ENCODE measurements at regions not wholly inside any gene's neighbourhood (a gene's known extent, or its start where the extent isn't known, plus 50 kb on each side); places are given as distances from the start of the nearest gene placed in this dataset.
"Not testable (repeated sequence)": the region's sequence is repeated elsewhere in the genome, so short reads cannot be mapped to it uniquely, and the experiment has no call there.

DNA sequence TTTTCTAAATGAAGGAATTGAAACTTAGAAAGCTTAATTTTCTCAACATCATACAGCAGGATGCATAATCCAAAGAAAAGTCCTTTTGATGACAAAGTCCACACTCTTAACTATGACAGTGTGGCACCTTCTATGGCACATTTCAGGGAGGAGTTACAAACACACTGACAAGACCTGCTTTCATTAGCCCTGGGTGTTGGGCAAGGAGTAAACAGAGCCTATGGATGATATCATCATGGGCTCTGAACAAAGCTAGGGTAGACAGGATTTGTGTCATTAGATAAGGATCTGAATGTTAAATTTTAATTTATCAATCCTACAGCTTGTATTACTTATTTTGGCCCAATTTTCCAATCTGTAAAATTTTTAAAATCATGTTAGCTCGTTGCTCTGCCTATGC lies 62.6 kb upstream of the DENND1B start:
- Histone ChIP-seq H3K79me2 (ENCODE audit: low read depth) (no peaks in the 10 kb centered on the region), H4K20me1 (ENCODE audit: low read depth) (no peaks in the 10 kb centered on the region), H3K27me3 (no peaks in the 10 kb centered on the region), H3K9me3 (ENCODE audit: low read depth) (no peaks in the 10 kb centered on the region), H3K4me2 (no peak overlapping the region), H3K4me3 (no peak overlapping the region), H3K4me1 (no peaks in the 10 kb centered on the region), H3F3A (ENCODE audit: low read depth) (no peaks in the 10 kb centered on the region), H3K9ac (no peak overlapping the region), H3K27ac (no peak overlapping the region), H2AFZ (replicated peaks) (no peak overlapping the region), H3K36me3 (no peaks in the 10 kb centered on the region)
- Mint-ChIP-seq H3K27ac (no peak overlapping the region), H3K4me1 (no peaks in the 10 kb centered on the region), H3K36me3 (no peaks in the 10 kb centered on the region), H3K27me3 (ENCODE audit: insufficient read depth, low read depth) (peaks cover 2% of the 10 kb centered on the region), H3K4me3 (no peak overlapping the region), H3K9me3 (peaks cover 2% of the 10 kb centered on the region)
- no peak for TF ChIP-seq EZH2phosphoT487 (IDR thresholded peaks at IDR 0.05)
- TF ChIP-seq, protein P1, sequence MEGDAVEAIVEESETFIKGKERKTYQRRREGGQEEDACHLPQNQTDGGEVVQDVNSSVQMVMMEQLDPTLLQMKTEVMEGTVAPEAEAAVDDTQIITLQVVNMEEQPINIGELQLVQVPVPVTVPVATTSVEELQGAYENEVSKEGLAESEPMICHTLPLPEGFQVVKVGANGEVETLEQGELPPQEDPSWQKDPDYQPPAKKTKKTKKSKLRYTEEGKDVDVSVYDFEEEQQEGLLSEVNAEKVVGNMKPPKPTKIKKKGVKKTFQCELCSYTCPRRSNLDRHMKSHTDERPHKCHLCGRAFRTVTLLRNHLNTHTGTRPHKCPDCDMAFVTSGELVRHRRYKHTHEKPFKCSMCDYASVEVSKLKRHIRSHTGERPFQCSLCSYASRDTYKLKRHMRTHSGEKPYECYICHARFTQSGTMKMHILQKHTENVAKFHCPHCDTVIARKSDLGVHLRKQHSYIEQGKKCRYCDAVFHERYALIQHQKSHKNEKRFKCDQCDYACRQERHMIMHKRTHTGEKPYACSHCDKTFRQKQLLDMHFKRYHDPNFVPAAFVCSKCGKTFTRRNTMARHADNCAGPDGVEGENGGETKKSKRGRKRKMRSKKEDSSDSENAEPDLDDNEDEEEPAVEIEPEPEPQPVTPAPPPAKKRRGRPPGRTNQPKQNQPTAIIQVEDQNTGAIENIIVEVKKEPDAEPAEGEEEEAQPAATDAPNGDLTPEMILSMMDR (IDR thresholded peaks at IDR 0.05) = no peak
- no peak for TF ChIP-seq EZH2 (IDR thresholded peaks at IDR 0.05)
- DNase-seq (ENCODE audit: low spot score) = no peak

DNA sequence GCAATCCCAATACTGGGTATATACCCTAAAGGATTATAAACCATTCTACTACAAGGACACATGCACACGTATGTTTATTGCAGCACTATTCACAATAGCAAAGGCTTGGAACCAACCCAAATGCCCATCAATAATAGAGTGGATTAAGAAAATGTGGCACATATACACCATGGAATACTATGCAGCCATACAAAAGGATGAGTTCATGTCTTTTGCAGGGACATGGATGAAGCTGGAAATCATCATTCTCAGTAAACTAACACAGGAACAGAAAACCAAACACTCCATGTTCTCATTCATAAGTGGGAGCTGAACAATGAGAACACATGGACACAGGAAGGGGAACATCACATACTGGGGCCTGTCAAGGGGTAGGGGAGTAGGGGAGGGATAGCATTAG lies 61.1 kb upstream of the DENND1B start:
- H3F3A ChIP-seq (ENCODE audit: low read depth); H3K4me3 Mint-ChIP-seq; H3K27ac ChIP-seq; H4K20me1 ChIP-seq (ENCODE audit: low read depth); H3K27ac Mint-ChIP-seq; H3K79me2 ChIP-seq (ENCODE audit: low read depth); H3K9ac ChIP-seq; H3K36me3 Mint-ChIP-seq; H3K4me1 ChIP-seq; H3K27me3 ChIP-seq; H3K9me3 Mint-ChIP-seq; H3K27me3 Mint-ChIP-seq (ENCODE audit: insufficient read depth, low read depth); H3K36me3 ChIP-seq; H3K4me2 ChIP-seq; H2AFZ ChIP-seq (replicated peaks); H3K4me3 ChIP-seq; H3K9me3 ChIP-seq (ENCODE audit: low read depth); H3K4me1 Mint-ChIP-seq; DNase-seq (ENCODE audit: low spot score): not testable (repeated sequence)

DNA sequence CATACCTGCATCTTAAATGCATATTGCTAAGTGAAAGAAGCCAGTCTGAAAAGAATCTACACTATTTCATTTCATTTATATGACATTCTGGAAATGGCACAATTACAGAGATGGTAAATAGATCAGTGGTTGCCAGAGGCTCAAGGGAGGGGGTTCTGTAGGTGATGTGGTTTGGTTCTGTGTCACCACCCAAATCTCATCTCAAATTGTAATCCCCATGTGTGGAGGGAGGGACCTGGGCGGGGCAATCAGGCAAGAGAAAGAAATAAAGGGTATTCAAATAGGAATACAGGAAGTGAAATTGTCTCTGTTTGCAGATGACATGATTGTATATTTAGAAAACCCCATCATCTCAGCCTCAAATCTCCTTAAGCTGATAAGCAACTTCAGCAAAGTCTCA lies 53.7 kb upstream of the DENND1B start:
- H3K4me3 ChIP-seq; H3K4me1 Mint-ChIP-seq; H3K27ac Mint-ChIP-seq; H4K20me1 ChIP-seq (ENCODE audit: low read depth); H3K4me1 ChIP-seq; H3K9ac ChIP-seq; DNase-seq (ENCODE audit: low spot score); H3K36me3 ChIP-seq; H3K27me3 ChIP-seq; H3K27ac ChIP-seq; H3K27me3 Mint-ChIP-seq (ENCODE audit: insufficient read depth, low read depth); H2AFZ ChIP-seq (replicated peaks); H3K4me3 Mint-ChIP-seq; H3K36me3 Mint-ChIP-seq; H3F3A ChIP-seq (ENCODE audit: low read depth); H3K4me2 ChIP-seq; H3K9me3 ChIP-seq (ENCODE audit: low read depth); H3K79me2 ChIP-seq (ENCODE audit: low read depth): not testable (repeated sequence)
- peaks cover 15% of the 10 kb centered on the region for H3K9me3 Mint-ChIP-seq

DNA sequence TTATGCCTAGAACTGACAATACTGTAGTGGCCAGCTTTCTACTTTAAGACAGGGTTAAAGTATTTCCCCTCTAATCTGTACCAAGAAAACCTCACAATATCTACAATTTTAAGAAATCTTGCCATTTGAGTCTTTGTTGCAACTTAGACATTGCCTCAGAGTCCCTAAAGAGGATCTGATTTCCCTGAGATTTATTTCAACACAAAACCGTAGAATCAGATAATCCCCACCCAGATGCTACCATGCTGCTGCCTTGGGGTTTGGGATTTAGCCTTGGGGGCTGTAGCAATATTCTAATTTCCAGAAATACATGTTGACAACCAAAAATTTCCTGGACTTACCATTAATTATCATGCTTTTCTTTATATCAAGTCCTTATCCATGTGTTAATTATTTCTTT lies 50.3 kb upstream of the DENND1B start:
- H3K36me3 ChIP-seq = no peaks in the 10 kb centered on the region
- no peaks in the 10 kb centered on the region for H3F3A ChIP-seq (ENCODE audit: low read depth)
- no peak overlapping the region for H3K9ac ChIP-seq
- H3K4me3 Mint-ChIP-seq = no peak overlapping the region
- no peaks in the 10 kb centered on the region for H3K4me1 Mint-ChIP-seq
- TF ChIP-seq EZH2 (IDR thresholded peaks at IDR 0.05) (no peak), EZH2phosphoT487 (IDR thresholded peaks at IDR 0.05) (no peak)
- TF ChIP-seq, protein P1 (IDR thresholded peaks at IDR 0.05) = no peak
- no peak overlapping the region for H3K27ac Mint-ChIP-seq
- no peak overlapping the region for H3K4me3 ChIP-seq
- no peaks in the 10 kb centered on the region for H4K20me1 ChIP-seq (ENCODE audit: low read depth)
- H3K4me1 ChIP-seq = no peaks in the 10 kb centered on the region
- no peak overlapping the region for H2AFZ ChIP-seq (replicated peaks)
- H3K36me3 Mint-ChIP-seq = no peaks in the 10 kb centered on the region
- no peaks in the 10 kb centered on the region for H3K79me2 ChIP-seq (ENCODE audit: low read depth)
- peaks cover 13% of the 10 kb centered on the region for H3K9me3 Mint-ChIP-seq
- H3K27me3 Mint-ChIP-seq (ENCODE audit: insufficient read depth, low read depth) = peaks cover 3% of the 10 kb centered on the region
- H3K27me3 ChIP-seq = no peaks in the 10 kb centered on the region
- no peak for DNase-seq (ENCODE audit: low spot score)
- H3K27ac ChIP-seq = no peak overlapping the region
- H3K9me3 ChIP-seq (ENCODE audit: low read depth) = no peaks in the 10 kb centered on the region
- no peak overlapping the region for H3K4me2 ChIP-seq
